Activated CD4-positive, alpha-beta T cell treated with anti-CD3 and anti-CD28 coated beads, Interleukin-10, Interleukin-2, amounts not matched to agents 100 ng/mL and 50 ng/mL, durations not matched to agents 16 hours and 8 hours (primary cell): ENCODE measurements at regions not wholly inside any gene's neighbourhood (a gene's known extent, or its start where the extent isn't known, plus 50 kb on each side); places are given as distances from the start of the nearest gene placed in this dataset.

Source experiments
- DNase-seq: peaks from one replicate; pipeline ENCODE4 v3.0.0-alpha.2; 2020

GRCh38 chr12:94813314-94813713, 163.0 kb upstream of the TMCC3 start:
- no peak for DNase-seq

- no peak for DNase-seq
Observed at GRCh38 chr12:94812345-94812744, 162.0 kb upstream of the TMCC3 start.

GRCh38 chr12:94811611-94812010, 161.3 kb upstream of the TMCC3 start:
- no peak for DNase-seq

GRCh38 chr12:94807951-94808350, 157.6 kb upstream of the TMCC3 start:
- no peak for DNase-seq

- DNase-seq, result no peak
Observed at GRCh38 chr12:94806617-94807016, 156.3 kb upstream of the TMCC3 start.

- no peak for DNase-seq
Observed at GRCh38 chr12:94805749-94806529, 155.6 kb upstream of the TMCC3 start.

- no peak for DNase-seq
Observed at GRCh38 chr12:94803939-94804338, 153.6 kb upstream of the TMCC3 start.

- DNase-seq, result no peak
Observed at GRCh38 chr12:94802796-94803195, 152.4 kb upstream of the TMCC3 start.

GRCh38 chr12:94801745-94802144, 151.4 kb upstream of the TMCC3 start:
- no peak for DNase-seq

- no peak for DNase-seq
Observed at GRCh38 chr12:94799136-94799535, 148.8 kb upstream of the TMCC3 start.

GRCh38 chr12:94798113-94798512, 147.8 kb upstream of the TMCC3 start:
- no peak for DNase-seq

GRCh38 chr12:94795520-94795919, 145.2 kb upstream of the TMCC3 start:
- no peak for DNase-seq

- DNase-seq, result no peak
Observed at GRCh38 chr12:94795044-94795443, 144.7 kb upstream of the TMCC3 start.

GRCh38 chr12:94793191-94793595, 142.8 kb upstream of the TMCC3 start:
- no peak for DNase-seq

- no peak for DNase-seq
Observed at GRCh38 chr12:94792693-94793092, 142.3 kb upstream of the TMCC3 start.

GRCh38 chr12:94791933-94792332, 141.6 kb upstream of the TMCC3 start:
- DNase-seq, result no peak

GRCh38 chr12:94790825-94791224, 140.5 kb upstream of the TMCC3 start:
- no peak for DNase-seq

GRCh38 chr12:94790370-94790769, 140.0 kb upstream of the TMCC3 start:
- DNase-seq, result no peak

- DNase-seq, result no peak
Observed at GRCh38 chr12:94789510-94790225, 139.3 kb upstream of the TMCC3 start.

- DNase-seq, result no peak
Observed at GRCh38 chr12:94788298-94788697, 137.9 kb upstream of the TMCC3 start.

GRCh38 chr12:94786906-94787305, 136.5 kb upstream of the TMCC3 start:
- DNase-seq, result no peak

- DNase-seq, result no peak
Observed at GRCh38 chr12:94783862-94784261, 133.5 kb upstream of the TMCC3 start.

GRCh38 chr12:94783343-94783742, 133.0 kb upstream of the TMCC3 start:
- DNase-seq, result no peak

GRCh38 chr12:94781835-94782234, 131.5 kb upstream of the TMCC3 start:
- DNase-seq, result no peak

- no peak for DNase-seq
Observed at GRCh38 chr12:94779485-94779884, 129.1 kb upstream of the TMCC3 start.
